ENCODE measurements at regions not wholly inside any gene's neighbourhood (a gene's known extent, or its start where the extent isn't known, plus 50 kb on each side); places are given as distances from the start of the nearest gene placed in this dataset.
"Not testable (repeated sequence)": the region's sequence is repeated elsewhere in the genome, so short reads cannot be mapped to it uniquely, and the experiment has no call there.

DNA sequence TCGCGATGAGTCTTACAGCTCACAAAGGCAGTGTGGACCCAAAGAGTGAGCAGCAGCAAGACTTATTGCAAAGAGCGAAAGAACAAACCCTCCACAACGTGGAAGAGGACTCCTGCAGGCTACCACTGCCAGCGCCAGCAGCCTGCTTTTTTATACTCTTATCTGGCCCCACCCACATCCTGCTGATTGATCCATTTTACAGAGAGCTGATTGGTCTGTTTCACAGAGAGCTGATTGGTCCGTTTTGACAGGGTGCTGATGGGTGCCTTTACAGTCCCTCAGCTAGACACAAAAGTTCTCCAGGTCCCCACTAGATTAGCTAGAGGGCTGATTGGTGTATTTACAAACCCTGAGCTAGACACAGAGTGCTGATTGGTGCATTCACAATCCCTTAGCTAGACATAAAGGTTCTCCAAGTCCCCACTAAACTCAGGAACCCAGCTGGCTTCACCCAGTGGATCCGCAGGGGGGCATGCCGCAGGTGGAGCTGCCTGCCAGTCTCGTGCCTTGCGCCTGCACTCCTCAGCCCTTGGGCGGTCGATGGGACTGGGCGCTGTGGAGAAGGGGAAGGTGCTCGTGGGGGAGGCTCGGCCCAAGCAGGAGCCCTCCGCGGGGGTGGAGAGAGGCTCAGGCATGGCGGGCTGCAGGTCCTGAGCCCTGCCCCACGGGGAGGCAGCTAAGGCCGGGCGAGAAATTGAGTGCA is 75.7 kb downstream of the QDPR start:
- WGBS: 90% methylated on average over 21 of the region's 21 CpGs
- H3K36me3 ChIP-seq (ENCODE audit: insufficient read depth, low read length); H3K27ac ChIP-seq (ENCODE audit: low read depth, low read length); H3K4me1 ChIP-seq (ENCODE audit: insufficient read depth, low read length); H3K4me3 ChIP-seq (ENCODE audit: low read length); H3K9ac ChIP-seq (ENCODE audit: low read depth, low read length); H3K27me3 ChIP-seq (ENCODE audit: insufficient read depth, low read length); H3K9me3 ChIP-seq (ENCODE audit: insufficient read depth, low read depth, low read length): not testable (repeated sequence)

DNA sequence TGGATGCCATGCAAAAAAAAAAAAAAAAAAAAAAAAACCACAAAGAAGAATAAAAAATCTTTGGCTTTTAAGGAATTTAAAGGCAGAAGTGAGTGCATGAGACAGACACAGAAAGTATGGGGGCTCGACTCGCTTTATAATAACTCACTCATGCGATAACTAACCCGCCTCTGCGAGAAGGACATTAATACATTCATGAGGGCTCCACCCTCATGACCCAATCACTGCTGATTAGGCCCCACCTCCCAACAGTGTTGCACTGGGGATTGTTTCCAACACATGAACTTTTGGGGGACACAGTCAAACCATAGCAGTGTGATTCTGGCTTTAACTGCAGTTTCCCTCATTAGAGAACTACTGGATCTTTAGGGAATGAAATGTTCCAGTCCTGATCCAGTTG is 78.1 kb downstream of the QDPR start:
- Histone ChIP-seq H3K27ac (ENCODE audit: low read depth, low read length) (no peak overlapping the region), H3K9ac (ENCODE audit: low read depth, low read length) (no peak overlapping the region), H3K9me3 (ENCODE audit: insufficient read depth, low read depth, low read length) (no peaks in the 10 kb centered on the region), H3K36me3 (ENCODE audit: insufficient read depth, low read length) (no peaks in the 10 kb centered on the region), H3K4me1 (ENCODE audit: insufficient read depth, low read length) (no peaks in the 10 kb centered on the region), H3K4me3 (ENCODE audit: low read length) (no peak overlapping the region), H3K27me3 (ENCODE audit: insufficient read depth, low read length) (no peaks in the 10 kb centered on the region)
- 94% methylated on average over 5 of the region's 5 CpGs for WGBS

DNA sequence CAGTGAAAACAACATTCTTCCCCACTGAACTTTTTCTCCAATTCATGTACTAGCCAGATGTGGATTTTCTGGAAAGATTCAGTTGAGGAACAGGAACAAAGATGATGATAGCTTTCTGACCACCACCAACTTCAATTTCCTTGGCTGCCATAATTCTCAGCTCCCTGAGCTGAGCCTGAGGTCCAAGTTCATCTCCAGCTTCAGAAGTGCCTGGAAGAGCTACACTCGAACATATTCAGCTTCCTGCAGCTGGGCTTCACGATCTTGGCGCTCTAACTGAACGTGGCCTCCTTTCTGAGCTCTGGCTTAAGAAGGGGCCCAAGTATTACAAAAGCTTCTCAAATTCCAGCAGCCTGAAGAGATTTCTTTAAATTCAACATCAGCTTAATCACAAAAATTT is 83.9 kb downstream of the QDPR start:
- H3K9me3 ChIP-seq (ENCODE audit: insufficient read depth, low read depth, low read length): no peaks in the 10 kb centered on the region
- H3K27ac ChIP-seq (ENCODE audit: low read depth, low read length): no peak overlapping the region
- H3K4me3 ChIP-seq (ENCODE audit: low read length): no peak overlapping the region
- H3K36me3 ChIP-seq (ENCODE audit: insufficient read depth, low read length): no peaks in the 10 kb centered on the region
- H3K27me3 ChIP-seq (ENCODE audit: insufficient read depth, low read length): no peaks in the 10 kb centered on the region
- no peaks in the 10 kb centered on the region for H3K4me1 ChIP-seq (ENCODE audit: insufficient read depth, low read length)
- WGBS: 92% methylated on average over 4 of the region's 4 CpGs
- no peak overlapping the region for H3K9ac ChIP-seq (ENCODE audit: low read depth, low read length)

DNA sequence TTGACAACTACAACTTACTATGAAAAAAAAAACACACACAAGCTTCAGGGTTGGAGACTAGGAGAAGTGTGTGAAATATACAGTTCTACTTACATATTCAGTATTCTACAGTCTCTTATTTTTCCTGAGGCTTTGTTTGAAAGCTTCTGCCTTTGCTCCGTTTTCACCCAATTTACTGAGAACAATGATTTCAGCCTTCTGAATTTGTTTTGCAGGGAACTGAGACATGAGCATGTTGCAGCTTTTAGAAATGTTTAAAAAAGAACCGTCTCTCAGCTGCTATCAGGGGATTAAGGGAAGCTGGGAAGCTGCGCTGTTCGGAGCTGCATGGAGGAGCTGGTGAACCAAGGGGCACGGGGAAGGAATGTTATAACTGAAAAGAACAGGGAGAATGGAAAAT is 85.7 kb downstream of the QDPR start:
- H3K27me3 ChIP-seq (ENCODE audit: insufficient read depth, low read length): no peaks in the 10 kb centered on the region
- H3K9me3 ChIP-seq (ENCODE audit: insufficient read depth, low read depth, low read length): no peaks in the 10 kb centered on the region
- WGBS: 90% methylated on average over 5 of the region's 5 CpGs
- H3K9ac ChIP-seq (ENCODE audit: low read depth, low read length): no peak overlapping the region
- H3K4me3 ChIP-seq (ENCODE audit: low read length): no peak overlapping the region
- no peaks in the 10 kb centered on the region for H3K4me1 ChIP-seq (ENCODE audit: insufficient read depth, low read length)
- H3K27ac ChIP-seq (ENCODE audit: low read depth, low read length): no peak overlapping the region
- H3K36me3 ChIP-seq (ENCODE audit: insufficient read depth, low read length): no peaks in the 10 kb centered on the region

DNA sequence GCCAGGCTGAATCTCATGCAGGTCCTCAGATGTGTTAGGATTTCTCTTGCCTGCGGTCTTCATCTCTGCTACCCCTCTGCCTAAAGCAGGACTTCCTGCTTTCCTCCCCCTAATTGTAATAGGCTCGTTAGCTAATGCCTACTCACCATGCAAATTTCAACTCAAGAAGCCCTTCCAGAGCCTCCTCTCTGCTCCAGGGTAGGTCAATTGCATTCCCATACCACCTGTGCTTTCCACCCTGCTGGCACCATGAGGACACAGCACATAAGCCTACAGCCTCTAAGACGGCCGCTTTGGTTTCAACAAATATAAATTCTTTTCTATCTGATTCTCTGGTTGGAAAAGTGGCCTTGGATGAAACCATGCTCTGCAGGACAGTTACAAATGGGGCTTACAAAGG is 93.9 kb downstream of the QDPR start:
- WGBS: 85% methylated on average over 4 of the region's 4 CpGs
- H3K4me3 ChIP-seq (ENCODE audit: low read length): no peak overlapping the region
- peaks cover 6% of the 10 kb centered on the region; the same call in 1 of the 2 replicates for H3K9me3 ChIP-seq (ENCODE audit: insufficient read depth, low read depth, low read length)
- peaks cover 3% of the 10 kb centered on the region; the same call in 1 of the 2 replicates for H3K4me1 ChIP-seq (ENCODE audit: insufficient read depth, low read length)
- no peaks in the 10 kb centered on the region for H3K27me3 ChIP-seq (ENCODE audit: insufficient read depth, low read length)
- H3K9ac ChIP-seq (ENCODE audit: low read depth, low read length): no peak overlapping the region
- no peaks in the 10 kb centered on the region for H3K36me3 ChIP-seq (ENCODE audit: insufficient read depth, low read length)
- H3K27ac ChIP-seq (ENCODE audit: low read depth, low read length): no peak overlapping the region

DNA sequence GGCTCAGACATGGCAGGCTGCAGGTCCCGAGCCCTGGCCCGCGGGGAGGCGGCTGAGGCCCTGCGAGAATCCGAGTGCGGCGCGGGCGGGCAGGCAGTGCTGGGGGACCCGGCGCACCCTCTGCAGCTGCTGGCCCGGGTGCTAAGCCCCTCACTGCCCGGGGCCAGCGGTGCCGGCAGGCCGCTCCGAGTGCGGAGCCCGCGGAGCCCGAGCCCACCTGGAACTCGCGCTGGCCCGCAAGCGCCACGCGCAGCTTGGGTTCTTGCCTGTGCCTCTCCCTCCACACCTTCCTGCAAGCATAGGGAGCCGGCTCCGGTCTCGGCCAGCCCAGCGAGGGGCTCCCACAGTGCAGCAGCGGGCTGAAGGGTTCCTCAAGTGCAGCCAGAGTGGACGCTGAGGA is 97.5 kb downstream of the QDPR start:
- Histone ChIP-seq H3K36me3 (ENCODE audit: insufficient read depth, low read length) (no peaks in the 10 kb centered on the region), H3K27me3 (ENCODE audit: insufficient read depth, low read length) (no peaks in the 10 kb centered on the region), H3K27ac (ENCODE audit: low read depth, low read length) (no peak overlapping the region), H3K9me3 (ENCODE audit: insufficient read depth, low read depth, low read length) (peaks cover 6% of the 10 kb centered on the region; the same call in 1 of the 2 replicates), H3K4me3 (ENCODE audit: low read length) (no peak overlapping the region), H3K9ac (ENCODE audit: low read depth, low read length) (no peak overlapping the region), H3K4me1 (ENCODE audit: insufficient read depth, low read length) (peaks cover 3% of the 10 kb centered on the region; the same call in 1 of the 2 replicates)
- 97% methylated on average over 34 of the region's 34 CpGs for WGBS

DNA sequence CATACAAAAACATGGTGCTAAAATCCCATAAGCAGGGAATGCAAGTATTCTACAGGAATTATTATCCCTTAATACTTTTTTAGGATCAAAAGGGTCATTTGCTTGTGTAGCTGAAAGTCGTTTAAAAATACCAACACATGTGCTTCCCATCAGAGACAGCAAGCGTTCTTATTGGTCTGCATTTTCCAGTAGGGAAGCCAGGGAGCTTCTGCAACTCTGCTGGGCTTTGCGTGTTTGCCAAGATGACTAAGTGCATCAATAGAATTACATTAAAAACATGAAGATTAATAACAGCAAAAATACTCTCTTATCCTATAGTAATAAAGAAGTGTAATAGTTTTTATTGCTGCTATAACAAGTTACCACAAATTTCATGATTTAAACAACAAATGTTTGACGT is 111.2 kb downstream of the QDPR start:
- H3K9ac ChIP-seq (ENCODE audit: low read depth, low read length): no peak overlapping the region
- H3K27me3 ChIP-seq (ENCODE audit: insufficient read depth, low read length): no peaks in the 10 kb centered on the region
- no peak overlapping the region for H3K27ac ChIP-seq (ENCODE audit: low read depth, low read length)
- H3K4me1 ChIP-seq (ENCODE audit: insufficient read depth, low read length): no peaks in the 10 kb centered on the region
- H3K36me3 ChIP-seq (ENCODE audit: insufficient read depth, low read length): no peaks in the 10 kb centered on the region
- H3K4me3 ChIP-seq (ENCODE audit: low read length): no peak overlapping the region
- 96% methylated on average over 4 of the region's 4 CpGs for WGBS
- H3K9me3 ChIP-seq (ENCODE audit: insufficient read depth, low read depth, low read length): no peaks in the 10 kb centered on the region

DNA sequence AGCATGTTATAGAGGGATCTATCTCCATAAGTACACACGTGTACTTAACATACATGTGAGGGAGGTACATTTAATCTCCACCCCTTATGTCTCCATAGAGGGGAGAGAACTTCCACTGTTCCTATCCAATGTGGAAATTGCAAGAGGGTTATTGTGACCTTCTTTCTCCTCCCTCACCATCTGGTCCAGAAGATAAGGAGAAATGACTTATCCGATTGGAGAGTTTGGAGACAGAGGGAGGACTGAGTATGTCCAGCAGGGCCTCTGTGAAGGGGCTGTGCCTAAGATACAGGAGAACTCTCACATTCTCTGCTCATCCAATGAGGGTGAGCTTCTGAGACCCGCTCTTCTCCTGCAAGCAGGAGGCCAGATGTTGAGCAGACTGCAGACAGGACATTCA is 113.1 kb downstream of the QDPR start:
- Histone ChIP-seq H3K27ac (ENCODE audit: low read depth, low read length) (no peak overlapping the region), H3K36me3 (ENCODE audit: insufficient read depth, low read length) (no peaks in the 10 kb centered on the region), H3K9ac (ENCODE audit: low read depth, low read length) (no peak overlapping the region), H3K4me1 (ENCODE audit: insufficient read depth, low read length) (no peaks in the 10 kb centered on the region), H3K4me3 (ENCODE audit: low read length) (no peak overlapping the region), H3K9me3 (ENCODE audit: insufficient read depth, low read depth, low read length) (no peaks in the 10 kb centered on the region), H3K27me3 (ENCODE audit: insufficient read depth, low read length) (no peaks in the 10 kb centered on the region)
- 96% methylated on average over 2 of the region's 3 CpGs for WGBS

DNA sequence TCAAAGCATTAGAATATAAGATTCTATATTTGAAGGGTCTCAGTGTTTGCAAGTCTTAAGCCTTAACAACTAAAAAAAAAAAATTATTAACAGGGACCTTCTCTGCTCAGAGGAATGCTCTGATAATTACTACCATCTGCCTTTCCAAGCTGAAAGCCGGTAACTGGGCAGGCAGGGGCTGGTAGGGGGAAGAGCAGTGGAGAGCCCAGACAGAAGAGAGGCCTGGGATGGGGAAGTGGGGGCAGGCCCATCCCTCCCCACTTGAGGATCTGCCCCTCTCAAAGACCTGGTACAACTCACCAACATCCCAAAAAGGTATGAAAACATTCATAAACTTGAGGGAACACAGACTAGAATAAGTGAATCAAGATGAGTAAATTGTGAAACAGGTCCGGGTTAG is 113.9 kb downstream of the QDPR start:
- no peak overlapping the region for H3K9ac ChIP-seq (ENCODE audit: low read depth, low read length)
- H3K36me3 ChIP-seq (ENCODE audit: insufficient read depth, low read length): no peaks in the 10 kb centered on the region
- no peak overlapping the region for H3K4me3 ChIP-seq (ENCODE audit: low read length)
- no peaks in the 10 kb centered on the region for H3K27me3 ChIP-seq (ENCODE audit: insufficient read depth, low read length)
- no peak overlapping the region for H3K27ac ChIP-seq (ENCODE audit: low read depth, low read length)
- WGBS: 87% methylated on average over 2 of the region's 2 CpGs
- no peaks in the 10 kb centered on the region for H3K9me3 ChIP-seq (ENCODE audit: insufficient read depth, low read depth, low read length)
- H3K4me1 ChIP-seq (ENCODE audit: insufficient read depth, low read length): no peaks in the 10 kb centered on the region

DNA sequence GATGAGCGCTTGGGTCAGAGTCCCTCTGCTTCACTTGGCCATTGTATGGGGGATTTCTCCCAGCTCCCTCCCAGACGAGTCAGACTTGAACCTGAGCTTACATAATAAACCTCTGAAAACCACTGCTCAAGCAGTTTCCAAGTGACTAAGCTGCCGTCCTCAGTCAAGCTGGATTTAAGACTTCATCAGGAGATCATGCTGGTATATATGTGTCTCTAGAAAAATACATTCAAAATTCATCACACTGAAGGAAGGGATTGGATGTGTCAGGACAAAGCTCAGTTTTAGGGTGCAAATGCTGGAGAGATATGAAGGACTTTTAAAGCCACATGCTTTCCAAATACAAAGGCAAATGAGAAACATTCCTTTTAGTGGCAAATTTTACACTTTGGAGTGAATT is 114.3 kb downstream of the QDPR start:
- Histone ChIP-seq H3K27me3 (ENCODE audit: insufficient read depth, low read length) (no peaks in the 10 kb centered on the region), H3K27ac (ENCODE audit: low read depth, low read length) (no peak overlapping the region), H3K9me3 (ENCODE audit: insufficient read depth, low read depth, low read length) (no peaks in the 10 kb centered on the region), H3K36me3 (ENCODE audit: insufficient read depth, low read length) (no peaks in the 10 kb centered on the region), H3K9ac (ENCODE audit: low read depth, low read length) (no peak overlapping the region), H3K4me1 (ENCODE audit: insufficient read depth, low read length) (no peaks in the 10 kb centered on the region), H3K4me3 (ENCODE audit: low read length) (no peak overlapping the region)
- 69% methylated on average over 3 of the region's 3 CpGs for WGBS

DNA sequence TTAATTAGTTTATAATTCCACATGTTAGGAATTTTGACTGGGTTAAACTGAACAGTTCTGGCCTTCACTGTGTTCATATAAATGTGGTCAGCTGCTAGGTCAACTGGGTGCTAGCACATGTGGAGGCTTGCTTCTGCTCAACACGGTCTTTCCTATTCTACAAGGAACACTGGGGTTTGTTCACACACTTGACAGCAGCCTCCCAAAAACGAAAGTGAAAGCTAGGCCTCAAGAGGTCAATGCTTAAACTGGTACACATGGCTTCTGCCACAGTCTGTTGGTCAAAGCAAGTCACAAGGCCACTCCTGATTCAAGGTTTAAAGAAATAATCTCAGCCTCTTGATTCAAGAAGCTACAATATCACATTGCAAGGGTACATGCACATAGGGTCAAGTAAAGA is 126.5 kb downstream of the QDPR start:
- no peaks in the 10 kb centered on the region for H3K9me3 ChIP-seq (ENCODE audit: insufficient read depth, low read depth, low read length)
- WGBS: 88% methylated on average over 2 of the region's 2 CpGs
- no peak overlapping the region for H3K4me3 ChIP-seq (ENCODE audit: low read length)
- no peaks in the 10 kb centered on the region for H3K36me3 ChIP-seq (ENCODE audit: insufficient read depth, low read length)
- no peak overlapping the region for H3K27ac ChIP-seq (ENCODE audit: low read depth, low read length)
- H3K9ac ChIP-seq (ENCODE audit: low read depth, low read length): no peak overlapping the region
- H3K27me3 ChIP-seq (ENCODE audit: insufficient read depth, low read length): no peaks in the 10 kb centered on the region
- H3K4me1 ChIP-seq (ENCODE audit: insufficient read depth, low read length): no peaks in the 10 kb centered on the region

DNA sequence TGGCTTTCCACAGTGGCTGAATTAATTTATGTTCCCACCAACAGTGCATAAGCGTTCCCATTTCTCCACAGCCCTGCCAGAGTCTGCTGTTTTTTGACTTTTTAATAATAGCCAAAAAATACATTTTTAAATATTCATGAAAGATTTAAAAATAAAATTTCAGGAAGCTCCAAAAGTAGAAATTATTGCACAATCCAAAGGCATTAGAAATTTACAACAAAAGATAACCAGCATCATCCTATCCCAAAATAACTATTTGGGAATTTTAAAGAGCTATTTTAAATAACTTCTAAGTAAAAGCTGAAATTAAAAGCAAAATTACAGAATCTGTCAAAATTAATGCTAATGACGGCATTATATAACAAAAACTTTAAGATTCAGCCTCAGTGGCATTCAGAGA is 131.5 kb downstream of the QDPR start:
- Histone ChIP-seq H3K27ac (ENCODE audit: low read depth, low read length) (no peak overlapping the region), H3K27me3 (ENCODE audit: insufficient read depth, low read length) (no peaks in the 10 kb centered on the region), H3K9ac (ENCODE audit: low read depth, low read length) (no peak overlapping the region), H3K9me3 (ENCODE audit: insufficient read depth, low read depth, low read length) (no peaks in the 10 kb centered on the region), H3K36me3 (ENCODE audit: insufficient read depth, low read length) (no peaks in the 10 kb centered on the region), H3K4me1 (ENCODE audit: insufficient read depth, low read length) (no peaks in the 10 kb centered on the region), H3K4me3 (ENCODE audit: low read length) (no peak overlapping the region)
- 89% methylated on average over 1 of the region's 2 CpGs for WGBS
